GDM1 (cell line): ENCODE measurements at regions not wholly inside any gene's neighbourhood (a gene's known extent, or its start where the extent isn't known, plus 50 kb on each side); places are given as distances from the start of the nearest gene placed in this dataset.
"Not testable (repeated sequence)": the region's sequence is repeated elsewhere in the genome, so short reads cannot be mapped to it uniquely, and the experiment has no call there.

Source experiments
- DNase-seq: peaks from one replicate; lab custom pipeline; 2025; lab: John Stamatoyannopoulos, UW

- no peak for DNase-seq
These were observed 89.1 kb downstream of the KATNIP start for GRCh38 chr16:27638833-27639560.

DNA sequence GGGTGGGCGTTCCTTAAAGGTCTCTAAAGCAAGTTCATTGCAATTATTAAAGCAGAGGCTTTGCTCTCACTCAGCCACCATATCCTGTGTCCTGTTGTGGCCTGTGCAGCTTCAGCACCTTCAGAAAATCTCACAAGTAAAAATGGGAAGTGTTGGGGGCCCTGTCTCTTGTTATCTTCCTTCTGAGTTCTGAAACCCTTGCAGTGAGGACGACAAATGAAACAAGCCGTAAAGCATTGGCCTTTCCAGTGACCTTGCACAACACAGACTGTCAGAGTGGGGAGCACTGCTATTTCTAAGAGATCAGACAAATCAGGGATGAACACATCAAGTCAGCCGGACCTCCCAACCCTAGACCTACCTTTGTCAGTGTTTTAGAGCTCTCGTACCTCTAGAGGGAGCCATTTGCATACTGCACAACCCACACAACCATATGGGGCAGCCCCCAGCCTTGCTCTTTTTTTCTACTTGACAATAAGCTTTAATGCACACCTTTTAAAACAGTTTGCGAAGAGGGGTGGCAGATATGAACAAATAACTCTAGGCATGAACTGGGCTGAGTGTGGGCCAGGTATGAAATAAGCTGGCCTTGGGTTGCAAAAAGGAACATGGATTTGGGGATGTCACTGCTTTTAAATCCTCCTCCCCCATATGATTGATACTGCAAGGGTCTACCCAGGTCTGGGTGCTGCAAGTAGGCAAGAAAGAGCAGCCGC lies 89.8 kb downstream of the KATNIP start:
- peak; percentile 8 for DNase-seq

DNA sequence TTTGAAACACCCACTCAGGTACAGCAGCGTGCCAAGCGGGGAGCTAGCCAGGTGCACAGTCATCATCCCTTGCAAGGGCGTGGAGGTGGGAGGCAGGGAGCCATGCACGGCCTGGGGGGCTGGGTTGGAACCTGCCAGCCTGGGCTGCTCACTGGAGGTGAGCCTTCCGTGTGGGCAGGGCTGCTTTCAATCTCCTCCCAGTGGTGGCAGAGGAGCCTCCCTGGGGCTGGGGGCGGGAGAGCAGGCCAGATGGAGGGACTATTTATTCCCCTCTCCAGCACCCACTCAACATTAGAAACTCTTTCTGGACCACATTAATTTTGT lies 90.3 kb downstream of the KATNIP start:
- no peak for DNase-seq

DNA sequence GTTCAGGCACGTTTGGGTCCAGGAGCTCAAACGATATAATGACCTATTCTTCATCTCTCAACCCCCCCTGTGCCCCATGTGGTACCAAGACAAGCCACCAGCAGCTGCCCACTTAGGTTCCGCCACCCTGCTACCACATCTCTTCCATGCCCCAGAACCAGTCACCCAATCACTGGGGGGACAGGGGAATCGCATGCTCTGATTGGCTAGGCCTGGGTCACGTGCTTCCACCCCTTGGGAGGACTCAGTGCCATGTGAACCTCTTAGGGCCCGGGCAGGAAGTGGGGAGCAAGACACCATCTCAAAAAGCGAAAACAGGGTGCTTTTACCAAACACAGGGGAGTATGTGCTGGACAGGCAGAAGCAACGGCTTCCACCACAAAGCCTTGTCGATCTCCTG lies 91.3 kb downstream of the KATNIP start:
- no peak for DNase-seq

GRCh38 chr16:27641734-27642415 lies 91.9 kb downstream of the KATNIP start:
- not testable (repeated sequence) for DNase-seq

- DNase-seq: no peak
These were observed 92.8 kb downstream of the KATNIP start for GRCh38 chr16:27642756-27643155.

DNA sequence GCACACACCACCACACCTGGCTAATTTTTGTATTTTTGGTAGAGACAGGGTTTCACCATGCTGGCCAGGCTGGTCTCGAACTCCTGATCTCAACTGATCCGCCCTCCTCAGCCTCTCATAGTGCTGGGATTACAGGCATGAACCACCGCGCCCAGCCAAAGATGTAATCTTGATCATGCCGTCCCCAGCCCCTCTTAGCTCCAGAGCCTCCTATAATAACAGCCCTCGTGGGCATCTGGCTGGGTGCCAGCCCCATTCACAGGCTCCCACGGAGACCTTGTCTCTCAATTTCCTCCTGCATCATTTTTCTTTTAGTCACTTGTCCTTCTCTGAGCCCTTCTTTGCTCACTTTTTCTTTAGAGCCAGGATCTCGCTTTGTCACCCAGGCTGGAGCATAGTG lies 94.2 kb downstream of the KATNIP start:
- no peak for DNase-seq

DNA sequence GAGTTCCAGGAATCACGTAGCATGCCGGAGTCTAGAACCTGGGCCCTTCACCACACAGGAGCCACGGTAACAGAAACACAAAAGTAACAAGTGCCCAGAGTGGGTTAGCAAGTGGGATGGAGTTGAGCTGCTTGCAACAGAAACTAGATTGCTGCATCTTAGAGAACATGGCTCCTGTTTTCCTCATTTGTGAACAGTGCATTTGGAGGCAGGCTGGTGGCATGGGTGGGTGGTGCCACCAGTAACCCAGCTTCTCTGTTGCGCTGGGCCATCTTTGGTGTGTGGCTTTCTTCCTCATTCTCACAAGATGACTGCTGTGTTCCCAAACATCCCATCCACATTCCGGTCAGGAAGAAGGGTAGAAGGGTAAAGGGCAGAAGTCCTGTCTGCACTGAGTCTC lies 95.5 kb downstream of the KATNIP start:
- no peak for DNase-seq

DNA sequence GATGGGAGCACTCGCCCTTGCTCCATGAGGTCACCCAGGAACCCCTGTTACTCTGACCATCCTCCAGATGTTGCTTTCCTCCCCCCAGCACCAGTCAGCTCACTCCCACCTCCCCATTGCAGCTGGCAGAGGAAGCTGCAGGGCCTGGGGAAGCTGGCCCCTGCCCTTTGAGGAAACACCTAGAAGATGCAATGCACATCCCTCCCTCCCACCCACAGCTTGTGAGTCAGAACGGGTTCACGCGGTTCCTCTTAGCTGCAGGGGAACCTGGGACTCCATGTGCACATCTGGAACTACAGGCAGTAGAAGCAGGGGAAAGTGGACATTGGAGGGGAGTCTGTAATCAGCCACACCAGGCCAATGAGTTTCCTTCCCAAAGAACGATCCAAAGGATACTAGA lies 96.9 kb downstream of the KATNIP start:
- peak; percentile 30 for DNase-seq

GRCh38 chr16:27649021-27649420 lies 99.1 kb downstream of the KATNIP start:
- no peak for DNase-seq

DNA sequence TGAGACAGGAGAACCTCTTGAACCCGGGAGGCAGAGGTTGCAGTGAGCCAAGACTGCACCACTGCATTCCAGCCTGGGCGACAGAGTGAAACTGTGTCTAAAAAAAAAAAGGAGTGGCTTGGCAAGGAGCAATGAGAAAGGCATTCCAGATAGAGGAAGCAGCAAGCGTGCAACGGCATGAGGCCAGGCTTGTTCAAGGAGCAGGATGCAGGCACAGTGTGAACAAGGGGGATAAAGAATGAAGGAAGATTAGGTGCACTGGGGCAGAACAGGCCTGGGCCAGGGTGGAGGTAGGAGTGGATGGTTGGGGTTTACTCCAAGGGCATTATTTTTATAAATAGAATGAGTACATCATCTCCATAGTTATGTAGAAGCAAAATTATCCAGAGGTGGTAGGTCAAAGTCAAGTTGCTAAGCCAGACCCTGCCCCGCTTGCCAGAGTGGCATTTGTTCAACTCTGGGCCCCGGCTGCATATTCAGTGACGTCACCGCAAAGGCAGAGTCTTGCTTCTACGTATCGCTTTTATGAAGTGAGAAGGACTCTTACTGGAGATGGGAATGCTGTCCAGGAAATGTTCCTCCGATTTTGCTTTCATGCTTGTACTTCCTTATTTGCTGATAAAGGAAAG lies 100.2 kb downstream of the KATNIP start:
- DNase-seq: no peak

- DNase-seq: no peak
These were observed 101.4 kb downstream of the KATNIP start for GRCh38 chr16:27651301-27651700.

DNA sequence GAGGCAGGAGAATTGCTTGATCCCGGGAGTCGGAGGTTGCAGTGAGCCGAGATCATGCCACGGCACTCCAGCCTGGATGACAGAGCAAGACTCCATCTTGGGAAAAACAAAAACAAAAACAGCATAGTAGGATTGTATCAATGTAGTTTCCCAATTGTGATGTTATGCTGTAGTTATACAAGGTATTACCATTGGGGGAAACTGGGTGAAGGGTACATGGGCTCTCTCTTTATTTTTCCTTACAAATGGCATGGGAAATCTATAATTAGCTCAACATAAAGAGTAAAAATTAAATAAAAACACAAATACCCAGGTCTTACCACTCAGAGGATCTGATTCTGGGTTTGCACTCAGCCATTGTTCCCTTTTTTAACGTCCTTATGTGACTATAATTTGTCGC lies 107.9 kb downstream of the KATNIP start:
- no peak for DNase-seq

DNA sequence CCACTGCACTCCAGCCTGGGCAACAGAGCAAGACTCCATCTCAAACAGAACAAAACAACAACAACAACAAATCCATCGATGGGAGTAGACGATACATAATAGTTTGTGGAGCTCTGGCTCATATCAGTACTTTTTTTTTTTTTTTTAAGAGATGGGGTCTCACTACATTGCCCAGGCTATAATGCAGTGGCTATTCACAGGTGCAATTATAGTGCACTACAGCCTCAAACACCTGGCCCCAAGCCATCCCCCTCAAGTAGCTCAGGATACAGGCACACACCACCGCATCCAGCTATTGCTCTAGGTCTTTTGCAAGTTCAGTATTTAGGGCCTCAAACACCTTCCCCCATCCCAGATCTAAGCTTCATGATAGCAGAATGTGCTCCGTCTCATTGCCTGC lies 110.6 kb downstream of the KATNIP start:
- DNase-seq: no peak

- not testable (repeated sequence) for DNase-seq
These were observed 113.3 kb downstream of the KATNIP start for GRCh38 chr16:27663235-27663634.

DNA sequence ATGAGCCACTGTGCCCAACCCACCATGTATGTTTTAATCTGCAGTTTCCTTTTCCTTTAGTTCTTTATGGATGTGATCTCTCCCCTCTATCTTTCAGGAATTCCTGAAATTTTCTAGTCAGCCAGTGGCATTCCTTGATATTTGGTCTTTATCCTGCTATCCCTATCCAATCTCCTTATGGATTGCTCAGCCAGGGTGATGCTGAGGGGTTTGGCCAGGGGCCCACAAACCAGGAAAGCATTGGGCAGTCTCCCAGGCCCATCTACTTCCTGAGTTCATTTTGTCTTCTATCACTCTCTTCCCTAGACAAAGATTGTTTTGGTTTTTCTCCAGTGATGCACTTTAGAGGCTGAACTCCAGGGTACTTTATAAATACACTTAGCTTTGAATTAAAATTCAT lies 115.9 kb downstream of the KATNIP start:
- DNase-seq: no peak

GRCh38 chr16:27670071-27670810 lies 120.3 kb downstream of the KATNIP start:
- no peak for DNase-seq

DNA sequence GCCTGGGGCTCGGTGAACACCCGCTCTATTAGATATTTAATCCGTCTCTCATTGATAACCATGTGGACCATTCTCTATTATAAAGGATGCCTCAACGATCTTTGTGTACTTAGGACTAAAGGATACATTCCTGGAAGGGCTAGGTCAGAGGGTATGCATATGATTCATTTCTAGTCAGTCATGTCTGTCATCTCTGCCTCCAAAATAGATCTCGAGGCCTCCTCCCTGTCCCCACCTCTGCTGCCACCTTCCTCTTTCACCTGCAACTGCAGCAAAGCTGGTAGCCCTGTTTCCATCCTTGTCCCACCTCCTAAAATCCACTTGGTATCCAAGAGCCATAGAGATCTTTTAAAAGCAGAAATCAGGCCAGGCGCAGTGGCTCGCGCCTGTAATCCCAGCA lies 121.5 kb downstream of the KATNIP start:
- DNase-seq: no peak

- no peak for DNase-seq
These were observed 126.9 kb downstream of the KATNIP start for GRCh38 chr16:27676839-27677238.

GRCh38 chr16:27677263-27677662 lies 127.3 kb downstream of the KATNIP start:
- DNase-seq: no peak

DNA sequence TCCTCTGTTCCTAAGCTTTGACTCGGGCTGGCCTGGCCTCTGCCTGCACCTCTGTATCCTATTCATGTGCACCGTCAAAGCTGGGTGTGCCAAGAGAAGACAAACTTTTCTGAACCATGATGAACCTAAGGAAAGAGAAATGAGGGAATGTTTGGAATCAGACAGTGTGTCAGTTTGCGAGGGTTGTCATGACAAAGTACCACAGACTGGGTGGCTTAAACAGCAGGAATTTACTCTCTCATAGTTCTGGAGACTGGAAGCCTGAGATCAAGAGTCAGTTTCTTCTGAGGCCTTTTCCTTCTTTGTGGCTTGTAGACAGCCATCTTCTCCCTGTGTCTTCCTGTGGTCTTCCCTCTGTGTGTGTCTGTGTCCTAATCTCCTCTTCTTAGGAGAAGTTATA lies 129.0 kb downstream of the KATNIP start:
- DNase-seq: no peak

GRCh38 chr16:27679899-27680298 lies 130.0 kb downstream of the KATNIP start:
- no peak for DNase-seq
